Progenitor cell of endocrine pancreas (in vitro differentiated cells): ENCODE measurements at regions not wholly inside any gene's neighbourhood (a gene's known extent, or its start where the extent isn't known, plus 50 kb on each side); places are given as distances from the start of the nearest gene placed in this dataset.

Experiments used
- DNase-seq: peaks from one replicate; pipeline ENCODE4 v3.0.0; 2021; ENCODE audit warnings: low spot score; ENCODE audit not compliant: unreplicated experiment
- H3K27ac Mint-ChIP-seq: 2 replicates; pipeline ENCODE4 v1.8.0; 2021; ENCODE audit warnings: mild to moderate bottlenecking, moderate library complexity, mixed read lengths
- H3K27me3 Mint-ChIP-seq: 2 replicates; pipeline ENCODE4 v1.8.0; 2021; ENCODE audit warnings: mixed read lengths
- H3K36me3 Mint-ChIP-seq: 2 replicates; pipeline ENCODE4 v1.8.0; 2022; ENCODE audit warnings: mixed read lengths; ENCODE audit not compliant: insufficient read depth
- H3K4me1 Mint-ChIP-seq: 2 replicates; pipeline ENCODE4 v1.8.0; 2021; ENCODE audit warnings: low read depth, mixed read lengths
- H3K4me3 Mint-ChIP-seq: 2 replicates; pipeline ENCODE4 v1.8.0; 2021; ENCODE audit warnings: low read depth, mild to moderate bottlenecking, moderate library complexity, mixed read lengths
- H3K9me3 Mint-ChIP-seq: 2 replicates; pipeline ENCODE4 v1.8.0; 2021; ENCODE audit warnings: low read depth, mixed read lengths
- CTCF ChIP-seq: fragments of 200-600 bp; sonication (generic); IDR thresholded peaks from one replicate; pipeline ENCODE4 v1.5.0; 2021; ENCODE audit warnings: antibody characterized with exemption, mild to moderate bottlenecking; ENCODE audit not compliant: unreplicated experiment

GRCh38 chr1:96355521-96355920 lies 366.1 kb upstream of the PTBP2 start:
- TF ChIP-seq CTCF: no peak
- Mint-ChIP-seq H3K4me3 (no peak overlapping the region), H3K36me3 (no peaks in the 10 kb centered on the region), H3K4me1 (no peaks in the 10 kb centered on the region), H3K9me3 (no peaks in the 10 kb centered on the region), H3K27me3 (no peaks in the 10 kb centered on the region), H3K27ac (no peak overlapping the region)
- DNase-seq: no peak

DNA sequence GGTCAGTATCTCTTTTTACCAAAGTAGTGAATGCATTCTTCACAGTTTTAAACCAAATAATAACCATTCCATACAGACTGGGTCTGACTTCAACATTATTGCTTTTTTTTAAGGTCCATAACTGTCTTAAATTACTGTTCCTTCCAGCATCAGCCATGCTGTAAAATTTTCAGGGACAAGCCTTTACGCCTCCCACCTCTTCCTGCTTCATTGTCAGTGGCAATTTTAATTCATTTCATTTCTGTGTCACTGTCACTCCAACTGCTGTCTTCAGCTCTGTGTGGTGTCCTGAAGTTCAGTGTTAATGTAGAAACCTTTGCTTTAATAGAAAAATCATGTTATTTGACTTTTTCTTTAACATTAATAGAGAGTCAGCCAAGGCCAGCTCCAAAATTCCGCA lies 365.6 kb upstream of the PTBP2 start:
- Mint-ChIP-seq H3K4me1 (no peaks in the 10 kb centered on the region), H3K9me3 (no peaks in the 10 kb centered on the region), H3K27me3 (no peaks in the 10 kb centered on the region), H3K27ac (no peak overlapping the region), H3K4me3 (no peak overlapping the region), H3K36me3 (no peaks in the 10 kb centered on the region)
- TF ChIP-seq CTCF: no peak
- no peak for DNase-seq

DNA sequence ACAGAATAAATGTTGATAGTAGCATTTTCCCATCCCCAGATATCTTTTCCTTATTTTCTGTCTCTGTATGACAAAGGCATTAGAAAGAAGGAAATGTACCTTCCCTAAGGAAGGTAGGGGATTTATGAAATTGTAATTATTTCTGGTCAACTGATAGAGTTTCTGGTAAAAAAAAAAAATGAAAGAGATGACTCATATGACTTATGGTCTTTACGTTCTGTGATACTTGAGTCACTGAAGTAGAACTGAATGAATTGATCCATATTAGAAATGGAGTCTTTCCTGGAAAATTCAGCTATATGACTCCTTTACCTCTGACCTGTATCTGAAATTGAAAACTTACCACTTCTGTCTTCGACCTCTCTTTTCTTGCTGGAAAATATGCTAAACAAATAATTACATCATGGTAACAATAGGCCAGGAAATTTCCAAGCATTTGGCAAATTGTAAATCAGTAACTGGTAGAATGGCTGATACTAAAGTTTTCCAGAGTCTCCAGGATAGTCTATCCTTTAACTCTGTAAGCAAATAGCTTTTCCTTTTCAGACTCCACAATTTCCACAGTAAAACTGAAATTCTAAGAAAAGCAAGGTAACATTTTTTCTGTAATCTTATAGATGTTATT lies 364.3 kb upstream of the PTBP2 start:
- Mint-ChIP-seq H3K4me3 (no peak overlapping the region), H3K4me1 (no peaks in the 10 kb centered on the region), H3K27ac (no peak overlapping the region), H3K36me3 (no peaks in the 10 kb centered on the region), H3K9me3 (no peaks in the 10 kb centered on the region), H3K27me3 (no peaks in the 10 kb centered on the region)
- TF ChIP-seq CTCF: no peak
- no peak for DNase-seq

DNA sequence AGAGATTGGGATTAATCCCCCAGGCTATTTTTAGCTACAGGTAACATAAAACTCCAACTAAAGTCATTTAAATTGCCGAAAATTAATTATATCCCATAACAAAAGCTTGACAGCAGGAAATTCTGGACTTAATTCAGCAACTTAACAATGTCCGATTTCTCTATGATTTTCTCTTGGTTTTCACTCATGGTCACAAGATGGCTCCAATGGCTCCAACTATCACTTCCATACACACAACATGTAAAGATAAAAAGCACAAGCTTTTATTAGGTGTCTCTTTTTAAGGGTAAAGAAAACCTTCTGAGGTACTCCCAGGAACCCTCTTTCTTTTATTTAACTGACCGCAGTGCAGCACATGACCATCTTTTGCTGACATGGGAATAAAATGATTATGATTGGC lies 363.5 kb upstream of the PTBP2 start:
- Mint-ChIP-seq H3K27ac (no peak overlapping the region), H3K27me3 (no peaks in the 10 kb centered on the region), H3K4me3 (no peak overlapping the region), H3K9me3 (no peaks in the 10 kb centered on the region), H3K4me1 (no peaks in the 10 kb centered on the region), H3K36me3 (no peaks in the 10 kb centered on the region)
- TF ChIP-seq CTCF: no peak
- no peak for DNase-seq

- no peak overlapping the region for H3K4me3 Mint-ChIP-seq
- H3K36me3 Mint-ChIP-seq: no peaks in the 10 kb centered on the region
- DNase-seq: no peak
- no peaks in the 10 kb centered on the region for H3K27me3 Mint-ChIP-seq
- no peak overlapping the region for H3K27ac Mint-ChIP-seq
- H3K4me1 Mint-ChIP-seq: peaks cover 3% of the 10 kb centered on the region
- TF ChIP-seq CTCF: no peak
- no peaks in the 10 kb centered on the region for H3K9me3 Mint-ChIP-seq
Measured at GRCh38 chr1:96360036-96360795, 361.4 kb upstream of the PTBP2 start.
